ENCODE measurements at regions not wholly inside any gene's neighbourhood (a gene's known extent, or its start where the extent isn't known, plus 50 kb on each side); places are given as distances from the start of the nearest gene placed in this dataset.

- DNase-seq = no peak
Measured at GRCh38 chr16:73287859-73288405, 240.0 kb upstream of the ZFHX3 start.

GRCh38 chr16:73286346-73287267, 238.7 kb upstream of the ZFHX3 start:
- DNase-seq = no peak

DNA sequence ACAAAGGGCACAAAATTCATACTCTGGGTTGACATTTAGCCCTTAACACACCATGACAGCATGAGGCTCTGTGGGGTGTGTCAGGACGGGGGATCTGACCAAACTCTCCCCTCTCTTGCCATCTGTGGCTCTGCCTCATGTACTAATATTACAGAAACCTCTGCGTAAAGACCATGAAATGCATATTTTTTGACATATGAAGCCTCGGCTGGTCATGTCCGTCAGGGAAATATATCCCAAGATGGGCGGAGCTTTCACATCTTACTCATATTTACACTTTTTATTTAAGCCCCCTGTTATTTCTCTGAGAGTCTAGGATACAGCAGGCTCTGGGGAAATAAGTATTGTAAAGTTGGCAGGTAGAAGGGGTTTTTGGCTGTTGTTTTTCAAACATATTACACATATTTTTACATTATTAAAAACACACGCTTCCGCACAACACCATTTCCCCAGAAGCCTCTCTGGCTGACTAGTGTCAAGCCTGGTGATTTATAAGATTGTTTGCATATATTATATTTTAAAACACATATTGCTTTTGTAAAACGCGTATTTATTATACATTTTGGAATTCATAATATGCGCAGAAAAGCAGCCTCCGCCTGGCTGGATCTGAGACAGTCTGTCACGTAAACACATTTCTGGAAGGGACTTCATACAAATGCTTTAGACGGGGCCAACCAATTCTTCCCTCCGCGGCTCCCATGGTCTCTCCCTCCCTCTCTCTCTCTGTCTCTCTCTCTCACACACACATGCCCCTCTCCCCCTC, 237.7 kb upstream of the ZFHX3 start:
- no peak for DNase-seq

- DNase-seq = no peak
Measured at GRCh38 chr16:73280388-73280787, 232.5 kb upstream of the ZFHX3 start.

GRCh38 chr16:73279451-73279850, 231.5 kb upstream of the ZFHX3 start:
- no peak for DNase-seq

DNA sequence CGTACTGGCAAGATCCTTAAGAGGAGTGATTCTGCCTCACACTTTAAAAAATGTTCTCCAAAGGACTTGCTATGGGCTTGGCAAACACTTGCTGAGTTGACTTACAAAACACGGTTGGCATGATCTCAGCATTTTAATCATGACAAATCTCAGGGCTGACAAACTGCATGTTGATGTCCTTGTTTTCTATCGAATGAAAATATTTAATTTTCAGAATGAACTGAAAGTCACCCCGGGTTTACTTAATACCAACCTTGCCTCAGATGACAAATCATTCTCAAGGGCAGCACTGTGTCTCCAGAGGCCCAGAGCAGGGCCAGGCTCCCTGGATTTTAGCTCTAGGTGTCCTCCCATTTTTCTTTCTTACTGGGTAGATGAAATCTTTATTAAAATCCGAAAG, 229.1 kb upstream of the ZFHX3 start:
- no peak for DNase-seq

DNA sequence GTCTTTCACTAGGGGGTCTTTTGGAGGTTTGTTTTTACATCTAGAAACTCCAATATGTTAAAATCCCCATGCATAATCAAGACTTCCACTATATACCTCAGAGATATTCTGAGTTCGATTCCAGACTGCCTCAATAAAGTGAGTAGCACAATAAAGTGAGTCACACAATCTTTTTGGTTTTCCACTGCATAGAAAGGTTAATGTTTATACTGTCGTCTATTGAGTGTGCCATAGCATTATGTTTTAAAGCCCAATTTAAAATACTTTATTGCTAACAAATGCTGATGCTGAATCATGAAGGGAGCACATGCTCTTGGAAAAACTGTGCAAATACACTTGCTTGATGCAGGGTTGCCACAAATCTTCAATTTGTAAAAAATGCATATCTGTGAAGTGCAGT, 227.5 kb upstream of the ZFHX3 start:
- no peak for DNase-seq

GRCh38 chr16:73275024-73275423, 227.1 kb upstream of the ZFHX3 start:
- no peak for DNase-seq

GRCh38 chr16:73274140-73274539, 226.2 kb upstream of the ZFHX3 start:
- DNase-seq = no peak

DNA sequence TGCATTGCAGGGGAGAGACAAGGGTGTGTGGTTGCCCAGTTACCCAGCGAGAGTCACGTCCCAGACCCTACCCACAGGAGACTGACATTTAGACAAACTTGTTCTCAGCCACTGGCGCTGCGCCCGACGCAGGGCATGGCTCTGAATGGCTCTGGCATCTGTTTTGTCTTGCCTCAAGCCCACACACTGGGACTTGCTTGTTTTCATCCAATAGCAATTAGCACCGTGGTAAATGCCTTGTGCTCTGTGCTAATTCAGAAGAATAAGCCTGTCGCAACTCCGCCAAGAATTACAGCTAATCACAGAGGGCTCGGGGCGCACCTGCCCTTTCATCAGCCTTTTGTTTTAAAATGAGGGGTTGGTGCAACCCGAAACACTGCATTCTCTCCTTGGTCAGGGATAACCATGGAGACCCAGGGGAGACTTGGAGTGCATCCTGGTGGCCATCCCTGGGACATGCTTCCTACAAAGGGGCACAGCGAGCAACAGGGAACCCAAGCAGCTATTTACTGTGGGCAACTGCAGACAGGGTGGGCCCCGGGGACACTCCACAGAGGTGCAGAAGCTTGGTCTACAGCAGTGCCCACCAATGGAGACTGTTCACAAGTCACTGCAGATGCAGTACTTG, 220.6 kb upstream of the ZFHX3 start:
- peak; percentile 72 to 89 for DNase-seq

DNA sequence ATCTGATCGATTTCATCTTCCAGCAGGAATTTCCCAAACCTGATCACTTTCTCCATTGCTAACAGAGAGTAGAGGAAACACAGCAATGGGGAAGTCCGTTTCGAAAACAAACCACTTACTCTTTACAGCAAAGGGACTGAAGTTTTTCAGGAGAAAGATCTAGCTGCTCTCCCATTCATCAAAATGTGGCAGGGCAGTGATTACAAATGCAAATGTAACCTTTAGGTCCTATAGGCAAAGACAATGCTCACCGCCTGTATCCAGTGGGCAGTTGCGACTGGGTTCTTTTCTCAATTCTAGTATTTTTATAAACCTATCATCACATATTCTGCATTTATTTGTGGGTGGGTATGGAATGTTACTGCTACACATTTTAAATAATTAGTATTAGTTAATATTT, 218.0 kb upstream of the ZFHX3 start:
- DNase-seq = no peak

DNA sequence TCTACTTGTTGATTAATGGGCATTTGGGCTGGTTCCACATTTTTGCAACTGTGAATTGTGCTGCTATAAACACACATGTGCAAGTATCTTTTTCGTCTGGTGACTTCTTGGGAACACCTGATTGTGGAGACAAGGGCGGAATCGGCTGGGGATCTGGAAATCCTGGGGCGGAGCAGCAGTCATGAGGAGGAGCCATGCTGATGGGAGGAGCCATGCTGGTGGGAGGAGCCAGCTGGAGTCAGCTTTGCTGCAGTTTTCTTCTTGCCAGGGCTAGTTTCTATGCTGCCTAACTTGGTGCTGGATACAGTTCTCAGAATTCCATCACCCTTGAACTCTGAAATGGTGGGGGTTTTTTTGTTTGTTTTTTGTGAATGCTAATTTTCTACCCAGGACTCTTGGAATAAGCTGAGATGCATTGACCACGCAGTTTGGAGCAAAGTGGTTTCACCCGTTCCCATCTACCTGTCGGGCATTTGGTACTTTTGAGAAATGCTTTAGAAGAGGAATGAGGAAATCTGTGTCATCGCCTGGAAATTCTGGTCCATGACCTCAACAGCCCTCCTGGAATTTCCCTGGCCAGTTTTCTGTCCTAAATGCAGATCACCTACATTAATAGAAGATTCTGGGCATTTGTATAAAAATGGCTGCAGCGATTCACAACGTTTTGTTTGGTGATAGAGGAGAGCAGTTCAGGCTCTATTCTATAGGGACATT, 217.4 kb upstream of the ZFHX3 start:
- DNase-seq = no peak

GRCh38 chr16:73262931-73263330, 215.0 kb upstream of the ZFHX3 start:
- no peak for DNase-seq

- DNase-seq = no peak
Measured at GRCh38 chr16:73255031-73255430, 207.1 kb upstream of the ZFHX3 start.

DNA sequence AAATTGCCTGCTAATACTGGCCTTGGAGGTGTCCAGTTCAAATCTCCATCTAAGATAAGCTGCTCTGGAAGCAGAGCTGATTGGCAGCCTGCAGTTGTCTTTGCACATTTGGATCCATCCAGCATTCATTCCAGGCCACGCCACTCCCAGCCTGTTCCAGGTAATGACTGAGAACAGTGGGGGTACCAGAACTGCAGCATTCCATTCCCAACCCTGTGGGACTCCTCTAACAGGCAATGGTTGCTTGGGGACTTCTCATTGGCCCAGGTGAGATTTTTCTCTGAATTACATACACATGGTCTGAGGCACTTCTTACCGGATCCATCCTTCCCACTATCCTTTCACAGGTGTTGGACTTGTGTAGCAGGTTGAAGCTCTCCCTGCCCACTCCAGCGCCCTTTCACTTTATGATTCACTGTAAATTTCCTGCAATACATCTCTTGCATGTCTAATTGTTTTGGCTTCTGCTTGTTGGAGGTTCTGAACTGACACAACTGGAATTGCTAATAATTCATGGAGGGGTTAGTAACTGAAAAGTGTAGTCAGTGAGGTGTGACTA, 206.1 kb upstream of the ZFHX3 start:
- DNase-seq = no peak

- no peak for DNase-seq
Measured at GRCh38 chr16:73252446-73252845, 204.5 kb upstream of the ZFHX3 start.

GRCh38 chr16:73251608-73252007, 203.7 kb upstream of the ZFHX3 start:
- no peak for DNase-seq

- DNase-seq = no peak
Measured at GRCh38 chr16:73248316-73248715, 200.4 kb upstream of the ZFHX3 start.

- DNase-seq = no peak
Measured at GRCh38 chr16:73240920-73241319, 193.0 kb upstream of the ZFHX3 start.

DNA sequence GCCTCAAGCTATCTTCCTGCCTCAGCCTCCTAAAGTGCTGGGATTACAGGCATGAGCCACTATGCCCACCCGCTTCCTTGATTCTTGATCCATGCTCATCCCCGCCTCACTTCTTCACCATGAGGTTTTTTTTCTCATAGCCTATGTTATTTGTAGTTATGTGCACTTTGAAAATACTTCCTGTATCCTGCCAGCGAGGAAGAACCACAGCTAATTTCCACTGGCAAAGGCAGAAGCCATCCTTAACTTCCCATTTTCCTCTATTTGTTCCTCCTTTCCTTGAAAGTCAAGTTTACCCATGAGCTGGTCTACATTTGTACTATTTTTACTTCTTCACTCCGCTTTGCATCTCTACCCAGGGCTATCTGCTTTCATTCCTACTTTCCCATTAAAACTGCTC, 189.7 kb upstream of the ZFHX3 start:
- DNase-seq = no peak

DNA sequence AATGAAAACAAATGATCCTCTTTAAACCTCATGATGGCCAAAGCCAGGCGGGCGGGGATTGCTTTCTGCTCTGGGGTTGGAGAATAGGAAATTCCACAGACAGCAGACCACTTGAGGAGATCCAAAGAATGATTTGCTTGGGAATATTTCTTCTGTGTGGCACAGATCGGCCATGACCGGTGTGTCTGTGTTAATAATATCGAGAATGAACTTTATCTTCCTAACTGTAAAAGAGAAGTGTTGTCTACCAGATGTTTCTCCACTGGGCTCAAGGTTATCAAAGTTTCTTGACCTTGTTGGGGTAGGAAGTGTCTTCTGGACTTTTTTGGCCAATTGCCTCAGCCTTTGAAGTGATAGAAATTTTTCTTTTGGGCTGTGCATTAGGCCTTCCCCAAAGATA, 186.6 kb upstream of the ZFHX3 start:
- no peak for DNase-seq

- no peak for DNase-seq
Measured at GRCh38 chr16:73233846-73234424, 186.0 kb upstream of the ZFHX3 start.
